Large intestine (tissue), 3 donors: ENCODE measurements at regions not wholly inside any gene's neighbourhood (a gene's known extent, or its start where the extent isn't known, plus 50 kb on each side); places are given as distances from the start of the nearest gene placed in this dataset.

Source experiments
- DNase-seq, 2 donors: peaks; one replicate each; pipeline versions ENCODE4 v3.0.0 to v3.0.0-alpha.2; 2013
- H3K27ac ChIP-seq: one replicate; pipeline ENCODE4 v1.5.1; 2013; ENCODE audit warnings: low read length
- H3K27me3 ChIP-seq: 2 replicates; pipeline ENCODE4 v1.6.1; 2013; ENCODE audit warnings: low read length; ENCODE audit not compliant: control insufficient read depth, insufficient read depth
- H3K36me3 ChIP-seq: 2 replicates; pipeline ENCODE4 v1.6.1; 2013; ENCODE audit warnings: low read length; ENCODE audit not compliant: control insufficient read depth, insufficient read depth
- H3K4me1 ChIP-seq: one replicate; pipeline ENCODE4 v1.6.1; 2013; ENCODE audit warnings: low read length; ENCODE audit not compliant: control insufficient read depth, insufficient read depth
- H3K4me3 ChIP-seq: one replicate; pipeline ENCODE4 v1.5.1; 2013; ENCODE audit warnings: low read length
- H3K9me3 ChIP-seq: one replicate; pipeline ENCODE4 v1.6.1; 2013; ENCODE audit warnings: mild to moderate bottlenecking, low read depth, low read length, moderate library complexity; ENCODE audit not compliant: control insufficient read depth
- WGBS: methylation state at CpG from one replicate; pipeline ENCODE4 v1.1.5; 2013; ENCODE audit warnings: low lambda C conversion rate; ENCODE audit not compliant: insufficient coverage; 5-methylcytosine and 5-hydroxymethylcytosine counted together

- Histone ChIP-seq H3K4me1 (no peaks in the 10 kb centered on the region), H3K36me3 (no peaks in the 10 kb centered on the region), H3K27me3 (peaks cover 3% of the 10 kb centered on the region), H3K4me3 (no peak overlapping the region), H3K27ac (no peak overlapping the region), H3K9me3 (no peaks in the 10 kb centered on the region)
- DNase-seq = no peak
- 100% methylated on average over 1 of the region's 3 CpGs for WGBS
These were observed 251.2 kb upstream of the EGLN3 start for GRCh38 chr14:34201909-34202637.

GRCh38 chr14:34199585-34199984, 248.7 kb upstream of the EGLN3 start:
- no peaks in the 10 kb centered on the region for H3K4me1 ChIP-seq

GRCh38 chr14:34198096-34198495, 247.2 kb upstream of the EGLN3 start:
- Histone ChIP-seq H3K4me1 (no peaks in the 10 kb centered on the region), H3K4me3 (no peak overlapping the region), H3K27ac (no peak overlapping the region), H3K9me3 (no peaks in the 10 kb centered on the region), H3K36me3 (no peaks in the 10 kb centered on the region), H3K27me3 (no peaks in the 10 kb centered on the region)
- WGBS = no CpG with 5 or more reads among the region's 4 CpGs
- DNase-seq = no peak

More at GRCh38 chr14:34199585-34199984, 248.7 kb upstream of the EGLN3 start:
- no peaks in the 10 kb centered on the region for H3K9me3 ChIP-seq
- H3K27ac ChIP-seq = no peak overlapping the region
- DNase-seq = no peak
- WGBS = no CpG with 5 or more reads among the region's 4 CpGs
- H3K36me3 ChIP-seq = no peaks in the 10 kb centered on the region
- no peak overlapping the region for H3K4me3 ChIP-seq
- peaks cover under 1% of the 10 kb centered on the region for H3K27me3 ChIP-seq

GRCh38 chr14:34195964-34196363, 245.1 kb upstream of the EGLN3 start:
- H3K4me1 ChIP-seq = no peaks in the 10 kb centered on the region
- H3K9me3 ChIP-seq = no peaks in the 10 kb centered on the region
- no peak overlapping the region for H3K4me3 ChIP-seq
- no peak overlapping the region for H3K27ac ChIP-seq
- H3K36me3 ChIP-seq = no peaks in the 10 kb centered on the region
- no peak for DNase-seq
- no peaks in the 10 kb centered on the region for H3K27me3 ChIP-seq

- DNase-seq = no peak
- 40% methylated on average over 1 of the region's 4 CpGs for WGBS
- Histone ChIP-seq H3K27me3 (no peaks in the 10 kb centered on the region), H3K27ac (no peak overlapping the region), H3K36me3 (no peaks in the 10 kb centered on the region), H3K4me3 (no peak overlapping the region), H3K4me1 (no peaks in the 10 kb centered on the region), H3K9me3 (no peaks in the 10 kb centered on the region)
These were observed 239.8 kb upstream of the EGLN3 start for GRCh38 chr14:34190717-34191116.

- no peaks in the 10 kb centered on the region for H3K36me3 ChIP-seq
- no peaks in the 10 kb centered on the region for H3K4me1 ChIP-seq
- no peak for DNase-seq
- H3K27me3 ChIP-seq = no peaks in the 10 kb centered on the region
- WGBS = no CpG with 5 or more reads among the region's 3 CpGs
- H3K9me3 ChIP-seq = no peaks in the 10 kb centered on the region
- no peak overlapping the region for H3K4me3 ChIP-seq
- H3K27ac ChIP-seq = no peak overlapping the region
These were observed 239.0 kb upstream of the EGLN3 start for GRCh38 chr14:34189866-34190265.

- no peak for DNase-seq
- Histone ChIP-seq H3K36me3 (no peaks in the 10 kb centered on the region), H3K4me3 (no peak overlapping the region), H3K27ac (no peak overlapping the region), H3K27me3 (no peaks in the 10 kb centered on the region), H3K4me1 (no peaks in the 10 kb centered on the region), H3K9me3 (no peaks in the 10 kb centered on the region)
- no CpG with 5 or more reads among the region's 3 CpGs for WGBS
These were observed 236.7 kb upstream of the EGLN3 start for GRCh38 chr14:34187519-34188044.

- Histone ChIP-seq H3K27me3 (no peaks in the 10 kb centered on the region), H3K36me3 (no peaks in the 10 kb centered on the region), H3K4me3 (no peak overlapping the region), H3K27ac (no peak overlapping the region), H3K9me3 (no peaks in the 10 kb centered on the region), H3K4me1 (no peaks in the 10 kb centered on the region)
- WGBS = no CpG with 5 or more reads among the region's 3 CpGs
- DNase-seq = no peak
These were observed 236.2 kb upstream of the EGLN3 start for GRCh38 chr14:34187061-34187460.

- Histone ChIP-seq H3K9me3 (no peaks in the 10 kb centered on the region), H3K4me3 (no peak overlapping the region), H3K27ac (no peak overlapping the region), H3K36me3 (no peaks in the 10 kb centered on the region), H3K4me1 (no peaks in the 10 kb centered on the region), H3K27me3 (no peaks in the 10 kb centered on the region)
- no peak for DNase-seq
- no CpG with 5 or more reads among the region's 2 CpGs for WGBS
These were observed 233.3 kb upstream of the EGLN3 start for GRCh38 chr14:34184126-34184525.

- no peaks in the 10 kb centered on the region for H3K9me3 ChIP-seq
- H3K36me3 ChIP-seq = no peaks in the 10 kb centered on the region
- DNase-seq = no peak
- no peaks in the 10 kb centered on the region for H3K27me3 ChIP-seq
- H3K4me3 ChIP-seq = no peak overlapping the region
- no peaks in the 10 kb centered on the region for H3K4me1 ChIP-seq
- H3K27ac ChIP-seq = no peak overlapping the region
- 73% methylated on average over 4 of the region's 7 CpGs for WGBS
These were observed 232.6 kb upstream of the EGLN3 start for GRCh38 chr14:34183478-34183877.

- Histone ChIP-seq H3K27me3 (no peaks in the 10 kb centered on the region), H3K9me3 (no peaks in the 10 kb centered on the region), H3K4me1 (no peaks in the 10 kb centered on the region), H3K27ac (no peak overlapping the region), H3K4me3 (no peak overlapping the region), H3K36me3 (no peaks in the 10 kb centered on the region)
- no peak for DNase-seq
- no CpG with 5 or more reads among the region's 2 CpGs for WGBS
These were observed 230.5 kb upstream of the EGLN3 start for GRCh38 chr14:34181338-34181737.
